ENCODE measurements at regions not wholly inside any gene's neighbourhood (a gene's known extent, or its start where the extent isn't known, plus 50 kb on each side); places are given as distances from the start of the nearest gene placed in this dataset.

DNA sequence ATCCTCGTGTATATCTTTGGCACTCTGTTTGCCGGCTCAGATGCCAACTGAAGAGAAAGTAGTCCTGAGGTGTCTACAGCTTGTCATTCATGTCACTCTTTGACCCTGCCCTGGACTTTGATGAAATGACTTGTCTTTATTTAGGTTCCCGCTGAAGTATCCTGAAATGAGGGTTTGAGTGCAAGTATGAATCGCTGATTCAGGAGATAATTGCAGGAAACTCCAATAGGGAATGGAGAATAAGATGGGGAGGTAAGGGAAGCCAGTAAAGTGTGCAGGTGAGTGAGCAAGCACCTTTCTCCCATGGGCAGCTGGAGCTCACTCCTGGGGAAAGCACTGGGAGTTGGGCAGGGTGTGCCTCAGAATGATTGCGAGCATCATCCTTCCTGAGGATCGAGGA is 50.3 kb upstream of the ZFR start:
- DNase-seq (ENCODE audit: extremely low spot score), result no peak
- POLR2A ChIA-PET, result no interaction called here
- CTCF ChIA-PET, result no interaction called here
- TF ChIP-seq, protein P1, sequence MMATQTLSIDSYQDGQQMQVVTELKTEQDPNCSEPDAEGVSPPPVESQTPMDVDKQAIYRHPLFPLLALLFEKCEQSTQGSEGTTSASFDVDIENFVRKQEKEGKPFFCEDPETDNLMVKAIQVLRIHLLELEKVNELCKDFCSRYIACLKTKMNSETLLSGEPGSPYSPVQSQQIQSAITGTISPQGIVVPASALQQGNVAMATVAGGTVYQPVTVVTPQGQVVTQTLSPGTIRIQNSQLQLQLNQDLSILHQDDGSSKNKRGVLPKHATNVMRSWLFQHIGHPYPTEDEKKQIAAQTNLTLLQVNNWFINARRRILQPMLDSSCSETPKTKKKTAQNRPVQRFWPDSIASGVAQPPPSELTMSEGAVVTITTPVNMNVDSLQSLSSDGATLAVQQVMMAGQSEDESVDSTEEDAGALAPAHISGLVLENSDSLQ (IDR thresholded peaks at IDR 0.05), result no peak
- TF ChIP-seq FOXA1 (IDR thresholded peaks at IDR 0.05), result no peak
- no peak for TF ChIP-seq SP1 (IDR thresholded peaks at IDR 0.05)
- TF ChIP-seq LEF1 (IDR thresholded peaks at IDR 0.05; ENCODE audit: borderline replicate concordance), result no peak
- TF ChIP-seq CTBP1 (IDR thresholded peaks at IDR 0.05; ENCODE audit: borderline replicate concordance), result no peak
- no peak for TF ChIP-seq L3MBTL2 (conservative IDR thresholded peaks at IDR 0.05)
- no peak for TF ChIP-seq FOXK2 (IDR thresholded peaks at IDR 0.05)
- TF ChIP-seq TARDBP (IDR thresholded peaks at IDR 0.05), result no peak
- TF ChIP-seq FOXM1 (IDR thresholded peaks at IDR 0.05; ENCODE audit: borderline replicate concordance), result no peak
- no peak for TF ChIP-seq HDGF (IDR thresholded peaks at IDR 0.05; ENCODE audit: borderline replicate concordance)
- TF ChIP-seq BHLHE40 (IDR thresholded peaks at IDR 0.05; ENCODE audit: borderline replicate concordance), result no peak
- no peak for TF ChIP-seq ELF4 (IDR thresholded peaks at IDR 0.05)
- TF ChIP-seq ZNF384 (IDR thresholded peaks at IDR 0.05), result no peak
- TF ChIP-seq ARNT (IDR thresholded peaks at IDR 0.05), result no peak
- TF ChIP-seq SUZ12 (IDR thresholded peaks at IDR 0.05), result no peak
- no peak for TF ChIP-seq NFRKB (IDR thresholded peaks at IDR 0.05)

All from HEK293T (cell line).